HEK293T (cell line): ENCODE measurements at regions not wholly inside any gene's neighbourhood (a gene's known extent, or its start where the extent isn't known, plus 50 kb on each side); places are given as distances from the start of the nearest gene placed in this dataset.

Source experiments
- BHLHE40 ChIP-seq: fragments of 450-650 bp; IDR thresholded peaks from 2 replicates; pipeline ENCODE4 v1.6.1; 2016; ENCODE audit warnings: mild to moderate bottlenecking, moderate library complexity, borderline replicate concordance
- ELF4 ChIP-seq: fragments of 450-650 bp; IDR thresholded peaks from 2 replicates; pipeline ENCODE4 v1.6.1; 2017; ENCODE audit warnings: antibody characterized with exemption
- FOXA1 ChIP-seq: fragments of 450-650 bp; IDR thresholded peaks from 2 replicates; pipeline ENCODE4 v1.6.1; 2016; ENCODE audit warnings: mild to moderate bottlenecking
- FOXK2 ChIP-seq: fragments of 450-650 bp; IDR thresholded peaks from 2 replicates; pipeline ENCODE4 v1.6.1; 2016; ENCODE audit warnings: mild to moderate bottlenecking
- FOXM1 ChIP-seq: fragments of 450-650 bp; IDR thresholded peaks from 2 replicates; pipeline ENCODE4 v1.6.1; 2017; ENCODE audit warnings: mild to moderate bottlenecking, borderline replicate concordance
- HDGF ChIP-seq: fragments of 450-650 bp; IDR thresholded peaks from 2 replicates; pipeline ENCODE4 v1.6.1; 2017; ENCODE audit warnings: antibody characterized with exemption, borderline replicate concordance
- LEF1 ChIP-seq: fragments of 450-650 bp; IDR thresholded peaks from 2 replicates; pipeline ENCODE4 v1.6.1; 2017; ENCODE audit warnings: mild to moderate bottlenecking, borderline replicate concordance
- NFRKB ChIP-seq: fragments of 450-650 bp; IDR thresholded peaks from 2 replicates; pipeline ENCODE4 v1.6.1; 2016; ENCODE audit warnings: mild to moderate bottlenecking, moderate library complexity
- PKNOX1 ChIP-seq: fragments of 450-650 bp; IDR thresholded peaks from 2 replicates; pipeline ENCODE4 v1.6.1; 2016
- TARDBP ChIP-seq: fragments of 450-650 bp; IDR thresholded peaks from 2 replicates; pipeline ENCODE4 v1.6.1; 2016

GRCh38 chr7:152923711-152924110 lies 164.2 kb downstream of the ACTR3B start:
- no peak for TF ChIP-seq LEF1
- TF ChIP-seq FOXA1: no peak
- TF ChIP-seq FOXK2: no peak
- TF ChIP-seq PKNOX1: no peak
- no peak for TF ChIP-seq HDGF
- no peak for TF ChIP-seq NFRKB
- no peak for TF ChIP-seq FOXM1
- no peak for TF ChIP-seq ELF4
- TF ChIP-seq BHLHE40: no peak
- TF ChIP-seq TARDBP: no peak
